Astrocyte of the cerebellum (primary cell): ENCODE measurements at regions not wholly inside any gene's neighbourhood (a gene's known extent, or its start where the extent isn't known, plus 50 kb on each side); places are given as distances from the start of the nearest gene placed in this dataset.

ENCODE experiments used
- DNase-seq: peaks from one replicate; pipeline ENCODE4 v3.0.0-alpha.2; 2011; ENCODE audit warnings: low read depth
- H3K4me3 ChIP-seq: 2 replicates; pipeline ENCODE4 v1.5.1; 2011; ENCODE audit warnings: mild to moderate bottlenecking, low read depth, low read length, moderate library complexity
- in situ Hi-C: cut with HindIII; loops from 2 replicates; pipeline ENCODE4 v1.10.0; 2017; ENCODE audit warnings: low sequenced_read_pairs
- TF ChIP-seq, protein P1 (sequence below): IDR thresholded peaks from 2 replicates; pipeline ENCODE4 v1.5.1; 2012; ENCODE audit warnings: low read length, low read depth, moderate library complexity, mild to moderate bottlenecking; ENCODE audit errors: missing control alignments

- TF ChIP-seq, protein P1, sequence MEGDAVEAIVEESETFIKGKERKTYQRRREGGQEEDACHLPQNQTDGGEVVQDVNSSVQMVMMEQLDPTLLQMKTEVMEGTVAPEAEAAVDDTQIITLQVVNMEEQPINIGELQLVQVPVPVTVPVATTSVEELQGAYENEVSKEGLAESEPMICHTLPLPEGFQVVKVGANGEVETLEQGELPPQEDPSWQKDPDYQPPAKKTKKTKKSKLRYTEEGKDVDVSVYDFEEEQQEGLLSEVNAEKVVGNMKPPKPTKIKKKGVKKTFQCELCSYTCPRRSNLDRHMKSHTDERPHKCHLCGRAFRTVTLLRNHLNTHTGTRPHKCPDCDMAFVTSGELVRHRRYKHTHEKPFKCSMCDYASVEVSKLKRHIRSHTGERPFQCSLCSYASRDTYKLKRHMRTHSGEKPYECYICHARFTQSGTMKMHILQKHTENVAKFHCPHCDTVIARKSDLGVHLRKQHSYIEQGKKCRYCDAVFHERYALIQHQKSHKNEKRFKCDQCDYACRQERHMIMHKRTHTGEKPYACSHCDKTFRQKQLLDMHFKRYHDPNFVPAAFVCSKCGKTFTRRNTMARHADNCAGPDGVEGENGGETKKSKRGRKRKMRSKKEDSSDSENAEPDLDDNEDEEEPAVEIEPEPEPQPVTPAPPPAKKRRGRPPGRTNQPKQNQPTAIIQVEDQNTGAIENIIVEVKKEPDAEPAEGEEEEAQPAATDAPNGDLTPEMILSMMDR = no peak
- no peak for DNase-seq
- in situ Hi-C loops = no loop called here
- no peak overlapping the region for H3K4me3 ChIP-seq
Measured at GRCh38 chr9:93830606-93831005, 124.5 kb downstream of the BARX1 start.

DNA sequence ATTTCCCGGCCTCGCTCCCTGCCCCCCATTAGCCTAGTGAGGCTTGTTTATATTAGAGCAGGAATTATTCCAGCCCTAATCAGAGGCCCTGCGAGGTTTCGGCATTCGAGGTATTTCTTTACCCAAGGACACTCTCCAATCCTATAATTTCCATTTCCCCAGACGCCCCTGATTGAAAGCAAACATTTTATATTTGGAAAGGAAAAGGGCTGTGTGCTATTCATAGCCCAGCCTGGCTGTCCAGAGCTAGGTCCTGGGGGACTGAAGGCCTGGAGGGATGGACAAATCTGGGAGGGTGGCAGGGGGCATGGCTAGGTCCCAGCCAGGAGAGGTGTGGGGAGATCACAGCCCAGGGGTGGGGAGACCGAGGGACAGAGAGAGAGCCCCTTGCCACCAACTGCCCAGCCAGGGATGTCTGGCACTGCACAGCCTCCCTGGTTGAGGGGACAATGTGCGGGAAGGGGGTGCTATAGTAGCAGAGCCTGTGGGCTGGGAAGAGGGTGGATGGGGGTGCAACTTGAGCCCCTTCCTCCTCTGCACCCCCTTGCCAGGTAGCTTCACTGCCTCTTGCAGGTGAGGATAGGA lies 125.1 kb downstream of the BARX1 start:
- in situ Hi-C loops = no loop called here
- TF ChIP-seq, protein P1 = no peak
- DNase-seq = no peak
- H3K4me3 ChIP-seq = no peak overlapping the region

GRCh38 chr9:93829271-93830011 lies 125.7 kb downstream of the BARX1 start:
- TF ChIP-seq, protein P1 = no peak
- no peak overlapping the region for H3K4me3 ChIP-seq
- in situ Hi-C loops = no loop called here
- DNase-seq = no peak

- in situ Hi-C loops = no loop called here
- no peak for DNase-seq
- no peak overlapping the region for H3K4me3 ChIP-seq
- TF ChIP-seq, protein P1 = no peak
Measured at GRCh38 chr9:93828331-93829097, 126.6 kb downstream of the BARX1 start.

DNA sequence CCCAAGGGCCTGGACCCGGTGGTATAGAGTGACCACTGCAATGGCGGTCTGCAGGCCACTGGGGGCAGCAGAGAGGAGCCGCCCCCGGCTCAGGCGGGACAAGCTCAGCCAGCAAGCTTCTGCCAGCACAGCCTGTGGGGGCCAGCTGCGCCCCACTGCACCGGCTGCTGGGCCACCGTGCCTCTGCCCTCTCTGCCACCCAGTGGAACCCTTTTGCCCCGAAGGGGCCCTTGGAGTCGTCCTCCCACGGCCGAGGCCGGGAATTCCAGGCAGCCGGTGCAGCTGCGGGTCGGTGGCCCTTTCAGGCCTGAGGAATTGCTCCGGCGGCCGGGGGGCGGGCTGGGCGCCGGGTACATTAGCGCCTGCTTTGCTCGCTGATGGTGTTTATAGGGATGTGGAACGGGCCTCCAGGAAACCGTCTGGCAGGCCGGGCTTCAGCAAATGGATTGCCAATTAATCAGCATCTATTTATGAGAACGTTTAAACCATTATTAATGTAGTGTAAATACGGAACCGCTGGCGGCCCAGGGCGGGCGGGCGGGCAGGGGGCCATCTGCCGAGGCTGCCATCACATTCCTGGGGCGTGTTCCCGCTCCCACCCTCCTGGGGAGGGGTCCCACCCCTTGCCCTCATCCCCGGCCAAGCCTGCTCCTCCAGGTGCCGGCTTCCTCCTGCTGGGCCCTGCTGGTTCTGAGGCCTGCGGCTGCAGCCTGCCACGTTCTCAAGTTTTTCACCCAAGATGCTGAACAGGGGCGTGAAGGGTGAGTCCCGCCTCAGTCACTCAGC lies 127.4 kb downstream of the BARX1 start:
- peak; percentile 11 for DNase-seq
- TF ChIP-seq, protein P1 = peak; percentile 90
- H3K4me3 ChIP-seq = peak overlapping the region; percentile 29
- in situ Hi-C loops = no loop called here
